GM23338 (cell line): ENCODE measurements at regions not wholly inside any gene's neighbourhood (a gene's known extent, or its start where the extent isn't known, plus 50 kb on each side); places are given as distances from the start of the nearest gene placed in this dataset.

Experiments
- ATAC-seq: fragments of 200-7000 bp; cut with Tn5 transposase; 3 replicates; pipeline ENCODE4 v1.9.1; 2020
- DNase-seq: peaks from one replicate; pipeline ENCODE4 v3.0.0-alpha.2; 2015; ENCODE audit warnings: low spot score
- H2AFZ ChIP-seq: fragments of 200-600 bp; sonication (generic); 2 replicates; pipeline ENCODE4 v1.8.0; 2016; ENCODE audit warnings: antibody characterized with exemption, mild to moderate bottlenecking, moderate library complexity
- H3F3A ChIP-seq: fragments of 200-600 bp; sonication (generic); replicated peaks from 2 replicates; pipeline ENCODE4 v1.8.0; 2017; ENCODE audit warnings: antibody characterized with exemption, mixed run types, low read depth
- H3K27ac ChIP-seq: fragments of 200-600 bp; sonication (generic); 2 replicates; pipeline ENCODE4 v1.6.1; 2016; ENCODE audit warnings: low read depth
- H3K27me3 ChIP-seq: fragments of 200-600 bp; sonication (generic); 2 replicates; pipeline ENCODE4 v1.8.0; 2016; ENCODE audit warnings: mild to moderate bottlenecking, mixed run types, moderate library complexity; ENCODE audit not compliant: insufficient read depth
- H3K36me3 ChIP-seq: fragments of 200-600 bp; sonication (generic); 2 replicates; pipeline ENCODE4 v1.8.0; 2016; ENCODE audit warnings: mild to moderate bottlenecking; ENCODE audit not compliant: insufficient read depth
- H3K4me1 ChIP-seq: fragments of 200-600 bp; sonication (generic); 2 replicates; pipeline ENCODE4 v1.8.0; 2016; ENCODE audit warnings: mild to moderate bottlenecking, moderate library complexity; ENCODE audit not compliant: insufficient read depth
- H3K4me2 ChIP-seq: fragments of 200-600 bp; sonication (generic); 2 replicates; pipeline ENCODE4 v1.7.1; 2017; ENCODE audit warnings: mixed run types
- H3K4me3 ChIP-seq: fragments of 200-600 bp; sonication (generic); 2 replicates; pipeline ENCODE4 v1.6.1; 2016; ENCODE audit warnings: mixed run types
- H3K79me2 ChIP-seq: fragments of 200-600 bp; sonication (generic); replicated peaks from 2 replicates; pipeline ENCODE4 v1.8.0; 2017; ENCODE audit warnings: mild to moderate bottlenecking; ENCODE audit not compliant: insufficient read depth
- H3K9me2 ChIP-seq: fragments of 200-600 bp; sonication (generic); 2 replicates; pipeline ENCODE4 v1.8.0; 2017; ENCODE audit not compliant: insufficient read depth
- H4K20me1 ChIP-seq: fragments of 200-600 bp; sonication (generic); replicated peaks from 2 replicates; pipeline ENCODE4 v1.8.0; 2017; ENCODE audit warnings: mild to moderate bottlenecking; ENCODE audit not compliant: insufficient read depth
- H3K27ac Mint-ChIP-seq: 2 replicates; pipeline ENCODE4 v1.8.0; 2020; ENCODE audit warnings: inconsistent platforms, mild to moderate bottlenecking, moderate library complexity, mixed read lengths
- H3K27me3 Mint-ChIP-seq: 3 replicates; pipeline ENCODE4 v1.8.0; 2022; ENCODE audit warnings: low read depth, mild to moderate bottlenecking, moderate library complexity, mixed read lengths, inconsistent platforms; ENCODE audit not compliant: insufficient read depth, poor library complexity
- H3K36me3 Mint-ChIP-seq: 3 replicates; pipeline ENCODE4 v1.8.0; 2021; ENCODE audit warnings: low read depth, mild to moderate bottlenecking, inconsistent platforms, moderate library complexity, mixed read lengths
- H3K4me1 Mint-ChIP-seq: 3 replicates; pipeline ENCODE4 v1.8.0; 2020; ENCODE audit warnings: mild to moderate bottlenecking, inconsistent platforms, mixed read lengths
- H3K4me3 Mint-ChIP-seq: 3 replicates; pipeline ENCODE4 v1.8.0; 2021; ENCODE audit warnings: moderate library complexity, mild to moderate bottlenecking, inconsistent platforms, mixed read lengths
- H3K9me3 Mint-ChIP-seq: 3 replicates; pipeline ENCODE4 v1.8.0; 2020; ENCODE audit warnings: moderate library complexity, mild to moderate bottlenecking, inconsistent platforms, mixed read lengths
- CREB1 ChIP-seq: fragments of 250-450 bp; sonication (Bioruptor Pico); IDR thresholded peaks from 2 replicates; pipeline ENCODE4 v1.5.0; 2020; ENCODE audit warnings: low read depth, mild to moderate bottlenecking, moderate library complexity
- CTCF ChIP-seq, 2 experiments: fragments of 200-600 bp in 1 of 2; sonication (generic) in 1 of 2; conservative IDR thresholded peaks; 2 replicates each; pipeline versions ENCODE4 v1.5.1 to v1.6.1; 2016 to 2017; ENCODE audit warnings: antibody characterized with exemption in 2 of 2, low read depth in 2 of 2, mild to moderate bottlenecking in 2 of 2, moderate library complexity in 1 of 2
- ETS1 ChIP-seq: IDR thresholded peaks from 2 replicates; pipeline ENCODE4 v1.6.1; 2016; ENCODE audit warnings: antibody characterized with exemption
- EZH2 ChIP-seq: fragments of 200-600 bp; sonication (generic); IDR thresholded peaks from one replicate; pipeline ENCODE4 v1.8.0; 2017; ENCODE audit warnings: antibody characterized with exemption, mild to moderate bottlenecking, low read depth; ENCODE audit not compliant: unreplicated experiment
- EZH2phosphoT487 ChIP-seq: fragments of 200-600 bp; sonication (generic); IDR thresholded peaks from one replicate; pipeline ENCODE4 v1.8.1; 2018; ENCODE audit warnings: antibody characterized with exemption; ENCODE audit not compliant: unreplicated experiment
- JUNB ChIP-seq: IDR thresholded peaks from one replicate; pipeline ENCODE4 v1.6.1; 2016; ENCODE audit warnings: antibody characterized with exemption; ENCODE audit not compliant: unreplicated experiment
- NANOG ChIP-seq: IDR thresholded peaks from 2 replicates; pipeline ENCODE4 v1.6.1; 2016; ENCODE audit warnings: antibody characterized with exemption, borderline replicate concordance
- POLR2AphosphoS5 ChIP-seq: IDR thresholded peaks from 2 replicates; pipeline ENCODE4 v1.6.1; 2016; ENCODE audit warnings: antibody characterized with exemption, low read depth
- REST ChIP-seq: IDR thresholded peaks from one replicate; pipeline ENCODE4 v1.6.1; 2018; ENCODE audit warnings: antibody characterized with exemption; ENCODE audit not compliant: unreplicated experiment
- STAT1 ChIP-seq: IDR thresholded peaks from one replicate; pipeline ENCODE4 v1.6.1; 2016; ENCODE audit warnings: antibody characterized with exemption; ENCODE audit not compliant: unreplicated experiment
- ZNF114 ChIP-seq: fragments of 250-450 bp; sonication (Bioruptor Pico); IDR thresholded peaks from 2 replicates; pipeline ENCODE4 v1.5.0; 2020; ENCODE audit warnings: mild to moderate bottlenecking, moderate library complexity
- ZNF331 ChIP-seq: fragments of 250-450 bp; sonication (Bioruptor Pico); IDR thresholded peaks from 2 replicates; pipeline ENCODE4 v1.5.0; 2020; ENCODE audit warnings: low read depth, mild to moderate bottlenecking, moderate library complexity
- ZNF462 ChIP-seq: fragments of 250-450 bp; sonication (Bioruptor Pico); IDR thresholded peaks from 2 replicates; pipeline ENCODE4 v1.5.0; 2020; ENCODE audit warnings: mild to moderate bottlenecking, moderate library complexity

GRCh38 chr2:128689971-128690370 is 371.3 kb upstream of the HS6ST1 start:
- H3K4me3 ChIP-seq: no peak overlapping the region
- no peaks in the 10 kb centered on the region for H3K9me2 ChIP-seq
- H3K4me2 ChIP-seq: no peak overlapping the region
- H4K20me1 ChIP-seq: no peaks in the 10 kb centered on the region
- TF ChIP-seq ETS1: no peak
- TF ChIP-seq ZNF462 (CRISPR knock-in tag): no peak
- no peak for TF ChIP-seq NANOG
- no peak for TF ChIP-seq EZH2
- TF ChIP-seq ZNF331 (CRISPR knock-in tag): no peak
- no peak for TF ChIP-seq EZH2phosphoT487
- no peak for TF ChIP-seq CTCF (conservative IDR thresholded peaks at IDR 0.05; ENCODE audit: low read depth in 2 of 2)
- no peak for TF ChIP-seq CREB1 (CRISPR knock-in tag)
- no peak for TF ChIP-seq JUNB
- no peak for TF ChIP-seq STAT1
- no peak for TF ChIP-seq ZNF114 (CRISPR knock-in tag)
- no peak for TF ChIP-seq POLR2AphosphoS5
- TF ChIP-seq REST: no peak
- no peaks in the 10 kb centered on the region for H3K4me1 ChIP-seq
- no peak overlapping the region for H3K4me3 Mint-ChIP-seq
- DNase-seq (no peak), ATAC-seq (no peak)
- peaks cover 10% of the 10 kb centered on the region for H3K9me3 Mint-ChIP-seq
- H3F3A ChIP-seq: no peaks in the 10 kb centered on the region
- no peaks in the 10 kb centered on the region; the same call in 2 of the 3 replicates for H3K36me3 Mint-ChIP-seq
- peaks cover 4% of the 10 kb centered on the region; the same call in 2 of the 3 replicates for H3K4me1 Mint-ChIP-seq
- peaks cover 10% of the 10 kb centered on the region for H3K27me3 Mint-ChIP-seq
- H3K27me3 ChIP-seq: no peaks in the 10 kb centered on the region
- H3K27ac Mint-ChIP-seq: no peak overlapping the region
- no peak overlapping the region for H3K27ac ChIP-seq
- no peak overlapping the region for H2AFZ ChIP-seq
- no peaks in the 10 kb centered on the region for H3K79me2 ChIP-seq
- H3K36me3 ChIP-seq: no peaks in the 10 kb centered on the region
